Gastroesophageal sphincter (tissue), 4 donors: ENCODE measurements at regions not wholly inside any gene's neighbourhood (a gene's known extent, or its start where the extent isn't known, plus 50 kb on each side); places are given as distances from the start of the nearest gene placed in this dataset.

Experiments used
- ATAC-seq: fragments of 150-250 bp; one replicate; pipeline ENCODE4 v1.9.1; 2016; ENCODE audit warnings: mild to moderate bottlenecking, moderate library complexity
- H3K27ac ChIP-seq, 4 donors: fragments of 200-600 bp; sonication (generic) in 3 of 4; 1 replicate in 3 of 4; 2 replicates in 1 of 4; pipeline ENCODE4 v1.5.1; 2016 to 2019
- H3K27me3 ChIP-seq: fragments of 200-600 bp; sonication (generic); one replicate; pipeline ENCODE4 v1.5.1; 2019
- H3K36me3 ChIP-seq, 2 donors: fragments of 200-600 bp; sonication (generic); one replicate each; pipeline ENCODE4 v1.5.1; 2019; ENCODE audit warnings: control low read depth in 1 of 2
- H3K4me1 ChIP-seq, 3 donors: fragments of 200-600 bp; sonication (generic); 1 replicate in 2 of 3; 2 replicates in 1 of 3; pipeline ENCODE4 v1.5.1; 2016 to 2019; ENCODE audit warnings: control low read depth in 2 of 3
- H3K4me3 ChIP-seq, 2 donors: fragments of 200-600 bp; sonication (generic); one replicate each; pipeline ENCODE4 v1.5.1; 2019; ENCODE audit warnings: mild to moderate bottlenecking in 1 of 2, moderate library complexity in 1 of 2
- H3K9me3 ChIP-seq, 3 donors: fragments of 200-600 bp; sonication (generic); one replicate each; pipeline ENCODE4 v1.5.1; 2017 to 2019; ENCODE audit warnings: control low read depth in 2 of 3
- CTCF ChIP-seq, 4 experiments: fragments of 200-600 bp in 2 of 4; fragments of 450-650 bp in 2 of 4; sonication (generic) in 1 of 4; IDR thresholded peaks; one replicate each; pipeline ENCODE4 v1.5.1; 2017 to 2019; ENCODE audit warnings: antibody characterized with exemption in 4 of 4, mild to moderate bottlenecking in 2 of 4, moderate library complexity in 2 of 4
- EP300 ChIP-seq: sonication (generic); formaldehyde crosslinking; IDR thresholded peaks from one replicate; pipeline ENCODE4 v1.6.1; 2017; ENCODE audit warnings: antibody characterized with exemption, mild to moderate bottlenecking
- POLR2A ChIP-seq, 2 donors: fragments of 450-650 bp; IDR thresholded peaks; one replicate each; pipeline ENCODE4 v1.6.1; 2017; ENCODE audit warnings: antibody characterized with exemption in 2 of 2, mild to moderate bottlenecking in 2 of 2, moderate library complexity in 1 of 2
- POLR2AphosphoS5 ChIP-seq: sonication (generic); formaldehyde crosslinking; IDR thresholded peaks from one replicate; pipeline ENCODE4 v1.6.1; 2017; ENCODE audit warnings: antibody characterized with exemption
- WGBS, 2 donors: methylation state at CpG; one replicate each; pipeline ENCODE4 v1.1.5; 2018; ENCODE audit warnings: low coverage in 1 of 2; 5-methylcytosine and 5-hydroxymethylcytosine counted together

GRCh38 chr6:19731282-19731681 lies 105.9 kb upstream of the ID4 start:
- no peaks in the 10 kb centered on the region for H3K36me3 ChIP-seq
- no peak for TF ChIP-seq POLR2AphosphoS5
- TF ChIP-seq EP300: no peak
- no peak for TF ChIP-seq POLR2A (IDR thresholded peaks at IDR 0.05)
- TF ChIP-seq CTCF (IDR thresholded peaks at IDR 0.05): no peak
- peaks cover 0 to 9% (median 0%) of the 10 kb centered on the region in 3 donors for H3K9me3 ChIP-seq
- no peaks in the 10 kb centered on the region for H3K4me1 ChIP-seq
- H3K4me3 ChIP-seq: no peak overlapping the region
- no peaks in the 10 kb centered on the region for H3K27me3 ChIP-seq
- ATAC-seq: no peak
- 81 to 90% methylated on average over 5 of the region's 5 CpGs for WGBS, 2 donors
- no peak overlapping the region for H3K27ac ChIP-seq

GRCh38 chr6:19734061-19734460 lies 103.1 kb upstream of the ID4 start:
- WGBS, 2 donors: 92 to 93% methylated on average over 11 to 13 of the region's 15 CpGs
- H3K27ac ChIP-seq: no peak overlapping the region
- H3K36me3 ChIP-seq: no peaks in the 10 kb centered on the region
- TF ChIP-seq CTCF (IDR thresholded peaks at IDR 0.05) (no peak), POLR2A (IDR thresholded peaks at IDR 0.05) (no peak), EP300 (no peak), POLR2AphosphoS5 (no peak)
- H3K27me3 ChIP-seq: no peaks in the 10 kb centered on the region
- peaks cover 0 to 9% (median 0%) of the 10 kb centered on the region in 3 donors for H3K9me3 ChIP-seq
- H3K4me3 ChIP-seq: no peak overlapping the region
- H3K4me1 ChIP-seq: no peaks in the 10 kb centered on the region
- no peak for ATAC-seq

- 64 to 72% methylated on average over 2 of the region's 2 CpGs for WGBS, 2 donors
Measured at GRCh38 chr6:19734519-19734918, 102.7 kb upstream of the ID4 start.

GRCh38 chr6:19736066-19736465 lies 101.1 kb upstream of the ID4 start:
- Histone ChIP-seq H3K27ac (no peak overlapping the region), H3K4me1 (no peaks in the 10 kb centered on the region), H3K36me3 (no peaks in the 10 kb centered on the region), H3K27me3 (no peaks in the 10 kb centered on the region), H3K9me3 (no peaks in the 10 kb centered on the region), H3K4me3 (no peak overlapping the region)
- TF ChIP-seq CTCF (IDR thresholded peaks at IDR 0.05) (no peak), POLR2AphosphoS5 (no peak), POLR2A (IDR thresholded peaks at IDR 0.05) (no peak), EP300 (no peak)
- WGBS, 2 donors: 60 to 87% methylated on average over 1 to 4 of the region's 4 CpGs
- no peak for ATAC-seq

More at GRCh38 chr6:19734519-19734918, 102.7 kb upstream of the ID4 start:
- Histone ChIP-seq H3K9me3 (peaks cover 0 to 9% (median 0%) of the 10 kb centered on the region in 3 donors), H3K27me3 (no peaks in the 10 kb centered on the region), H3K4me3 (no peak overlapping the region), H3K4me1 (no peaks in the 10 kb centered on the region), H3K27ac (no peak overlapping the region), H3K36me3 (no peaks in the 10 kb centered on the region)
- no peak for ATAC-seq
- TF ChIP-seq POLR2A (IDR thresholded peaks at IDR 0.05): no peak
- TF ChIP-seq EP300: no peak
- TF ChIP-seq CTCF (IDR thresholded peaks at IDR 0.05): no peak
- TF ChIP-seq POLR2AphosphoS5: no peak

- Histone ChIP-seq H3K36me3 (no peaks in the 10 kb centered on the region), H3K4me1 (no peaks in the 10 kb centered on the region), H3K27me3 (no peaks in the 10 kb centered on the region), H3K27ac (peak overlapping the region in 3 of 4 donors; percentile 28 to 48 (median 42)), H3K9me3 (no peaks in the 10 kb centered on the region), H3K4me3 (no peak overlapping the region)
- TF ChIP-seq POLR2A (IDR thresholded peaks at IDR 0.05): no peak
- ATAC-seq: no peak
- 22 to 25% methylated on average over 1 of the region's 1 CpG for WGBS, 2 donors
Measured at GRCh38 chr6:19738010-19738409, 99.2 kb upstream of the ID4 start.
